DOHH2 (cell line): ENCODE measurements at regions not wholly inside any gene's neighbourhood (a gene's known extent, or its start where the extent isn't known, plus 50 kb on each side); places are given as distances from the start of the nearest gene placed in this dataset.

Experiments
- EZH2phosphoT487 ChIP-seq: fragments of 200-600 bp; sonication (generic); IDR thresholded peaks from 2 replicates; pipeline ENCODE4 v1.6.1; 2017; ENCODE audit warnings: borderline replicate concordance, mild to moderate bottlenecking, antibody characterized with exemption, low read length, moderate library complexity, mixed read lengths
- TF ChIP-seq, protein P1 (sequence below): fragments of 200-600 bp; sonication (generic); IDR thresholded peaks from one replicate; pipeline ENCODE4 v1.5.1; 2014; ENCODE audit warnings: antibody characterized with exemption, mild to moderate bottlenecking, low read depth, low read length; ENCODE audit not compliant: poor library complexity, severe bottlenecking

DNA sequence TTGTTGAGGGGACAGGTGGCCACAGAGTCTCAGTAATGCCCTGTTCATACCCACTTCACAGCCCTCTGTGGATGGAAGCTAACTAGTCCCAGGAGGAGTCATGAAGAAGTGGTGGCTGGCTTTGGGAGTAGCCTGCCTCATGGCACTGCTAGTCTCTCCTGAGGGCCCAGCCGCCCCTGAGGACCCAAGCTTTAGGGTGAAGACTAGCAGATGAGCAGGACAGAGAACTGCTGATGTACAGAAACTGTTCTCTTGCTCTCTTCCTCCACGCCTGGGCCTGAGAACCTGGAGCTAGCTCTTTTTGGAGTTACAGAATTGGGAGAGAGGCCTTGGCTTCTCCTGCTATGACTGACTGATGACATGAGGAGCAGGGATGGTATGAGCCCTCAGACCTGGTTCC is 99.2 kb downstream of the RAMP3 start:
- TF ChIP-seq, protein P1, sequence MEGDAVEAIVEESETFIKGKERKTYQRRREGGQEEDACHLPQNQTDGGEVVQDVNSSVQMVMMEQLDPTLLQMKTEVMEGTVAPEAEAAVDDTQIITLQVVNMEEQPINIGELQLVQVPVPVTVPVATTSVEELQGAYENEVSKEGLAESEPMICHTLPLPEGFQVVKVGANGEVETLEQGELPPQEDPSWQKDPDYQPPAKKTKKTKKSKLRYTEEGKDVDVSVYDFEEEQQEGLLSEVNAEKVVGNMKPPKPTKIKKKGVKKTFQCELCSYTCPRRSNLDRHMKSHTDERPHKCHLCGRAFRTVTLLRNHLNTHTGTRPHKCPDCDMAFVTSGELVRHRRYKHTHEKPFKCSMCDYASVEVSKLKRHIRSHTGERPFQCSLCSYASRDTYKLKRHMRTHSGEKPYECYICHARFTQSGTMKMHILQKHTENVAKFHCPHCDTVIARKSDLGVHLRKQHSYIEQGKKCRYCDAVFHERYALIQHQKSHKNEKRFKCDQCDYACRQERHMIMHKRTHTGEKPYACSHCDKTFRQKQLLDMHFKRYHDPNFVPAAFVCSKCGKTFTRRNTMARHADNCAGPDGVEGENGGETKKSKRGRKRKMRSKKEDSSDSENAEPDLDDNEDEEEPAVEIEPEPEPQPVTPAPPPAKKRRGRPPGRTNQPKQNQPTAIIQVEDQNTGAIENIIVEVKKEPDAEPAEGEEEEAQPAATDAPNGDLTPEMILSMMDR = no peak
- TF ChIP-seq EZH2phosphoT487 = no peak
